PC-3 (cell line): ENCODE measurements at regions not wholly inside any gene's neighbourhood (a gene's known extent, or its start where the extent isn't known, plus 50 kb on each side); places are given as distances from the start of the nearest gene placed in this dataset.

ENCODE experiments used
- EZH2 ChIP-seq: fragments of 300-600 bp; sonication (generic); IDR thresholded peaks from one replicate; pipeline ENCODE4 v1.6.1; 2017; ENCODE audit warnings: antibody characterized with exemption, mild to moderate bottlenecking, low read length; ENCODE audit not compliant: unreplicated experiment
- TF ChIP-seq, protein P1 (sequence below): fragments of 300-600 bp; sonication (generic); conservative IDR thresholded peaks from 2 replicates; pipeline ENCODE4 v1.5.1; 2017; ENCODE audit warnings: antibody characterized with exemption, low read depth, mild to moderate bottlenecking, low read length

- TF ChIP-seq, protein P1, sequence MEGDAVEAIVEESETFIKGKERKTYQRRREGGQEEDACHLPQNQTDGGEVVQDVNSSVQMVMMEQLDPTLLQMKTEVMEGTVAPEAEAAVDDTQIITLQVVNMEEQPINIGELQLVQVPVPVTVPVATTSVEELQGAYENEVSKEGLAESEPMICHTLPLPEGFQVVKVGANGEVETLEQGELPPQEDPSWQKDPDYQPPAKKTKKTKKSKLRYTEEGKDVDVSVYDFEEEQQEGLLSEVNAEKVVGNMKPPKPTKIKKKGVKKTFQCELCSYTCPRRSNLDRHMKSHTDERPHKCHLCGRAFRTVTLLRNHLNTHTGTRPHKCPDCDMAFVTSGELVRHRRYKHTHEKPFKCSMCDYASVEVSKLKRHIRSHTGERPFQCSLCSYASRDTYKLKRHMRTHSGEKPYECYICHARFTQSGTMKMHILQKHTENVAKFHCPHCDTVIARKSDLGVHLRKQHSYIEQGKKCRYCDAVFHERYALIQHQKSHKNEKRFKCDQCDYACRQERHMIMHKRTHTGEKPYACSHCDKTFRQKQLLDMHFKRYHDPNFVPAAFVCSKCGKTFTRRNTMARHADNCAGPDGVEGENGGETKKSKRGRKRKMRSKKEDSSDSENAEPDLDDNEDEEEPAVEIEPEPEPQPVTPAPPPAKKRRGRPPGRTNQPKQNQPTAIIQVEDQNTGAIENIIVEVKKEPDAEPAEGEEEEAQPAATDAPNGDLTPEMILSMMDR, result no peak
- TF ChIP-seq EZH2, result no peak
These were observed 265.7 kb downstream of the FAM170A start for GRCh38 chr5:119895066-119895465.
